HG03064 (cell line): ENCODE measurements at regions not wholly inside any gene's neighbourhood (a gene's known extent, or its start where the extent isn't known, plus 50 kb on each side); places are given as distances from the start of the nearest gene placed in this dataset.
"Not testable (repeated sequence)": the region's sequence is repeated elsewhere in the genome, so short reads cannot be mapped to it uniquely, and the experiment has no call there.

Experiments
- ATAC-seq: cut with Tn5 transposase; IDR thresholded peaks from one replicate; pipeline ENCODE4 v1.9.1; 2021; ENCODE audit warnings: low read depth; ENCODE audit not compliant: unreplicated experiment

DNA sequence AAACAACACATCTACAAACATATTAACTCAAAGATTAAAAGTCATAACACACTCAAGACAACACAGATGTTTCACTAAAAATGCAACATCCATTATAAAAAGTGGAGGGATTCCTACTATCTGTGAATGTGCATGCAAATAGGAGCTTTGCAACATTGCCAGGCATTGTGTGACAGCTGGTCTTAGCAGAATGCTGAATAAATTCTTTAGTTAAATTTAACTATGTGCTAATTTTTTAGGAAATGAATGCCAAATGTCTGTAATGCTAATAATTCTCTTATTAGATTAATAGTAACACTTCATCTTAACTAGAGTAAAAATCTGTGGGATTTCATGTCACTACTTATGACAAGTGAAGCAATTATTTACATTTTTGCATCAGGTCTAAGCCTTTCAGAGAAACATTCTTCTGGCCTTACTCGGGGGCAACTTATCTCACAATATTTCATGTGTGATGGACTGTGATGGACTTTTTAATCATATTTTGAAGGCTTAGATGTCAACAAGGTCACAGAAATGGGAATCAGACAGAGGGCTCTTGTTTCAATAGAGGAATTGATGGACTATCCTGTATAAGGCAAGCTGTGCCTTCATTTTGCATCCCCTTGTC, 524.6 kb upstream of the KCND2 start:
- no peak for ATAC-seq

DNA sequence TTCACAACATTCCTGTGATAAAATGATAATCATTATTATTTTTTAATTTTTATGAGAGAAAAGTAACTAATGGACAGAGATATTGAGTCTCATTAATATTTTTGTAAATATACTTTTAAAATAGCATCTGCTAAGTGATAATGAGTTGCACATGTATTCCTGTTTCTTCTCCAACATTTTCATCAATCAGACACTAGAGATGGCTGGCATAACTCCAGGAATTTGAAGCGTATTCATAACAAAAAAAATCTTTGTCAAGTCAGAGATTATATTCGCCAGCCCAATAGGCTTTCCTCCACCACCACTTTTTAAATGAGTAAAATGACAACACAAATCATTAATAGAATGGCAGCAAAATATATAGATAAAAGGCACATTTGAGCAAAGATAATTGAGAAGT, 524.0 kb upstream of the KCND2 start:
- ATAC-seq = no peak

DNA sequence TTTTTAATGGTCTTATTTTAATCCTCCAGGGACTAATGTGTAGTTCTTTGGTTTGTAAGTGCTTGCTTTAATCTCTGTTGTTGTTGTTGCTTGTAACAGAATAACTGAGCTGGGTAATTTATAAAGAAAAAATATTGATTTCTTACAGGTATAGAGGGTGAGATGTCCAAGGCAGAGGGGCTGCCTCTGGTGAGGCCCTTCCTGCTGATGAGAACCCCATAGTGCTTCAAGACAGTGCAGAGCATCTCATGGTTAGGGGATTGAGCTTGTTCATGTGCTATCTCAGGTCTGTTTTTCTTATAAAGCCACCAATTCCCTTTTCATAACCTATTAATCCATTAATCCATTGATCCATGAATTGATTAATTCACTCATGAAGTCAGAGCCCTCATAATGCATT, 516.3 kb upstream of the KCND2 start:
- no peak for ATAC-seq

DNA sequence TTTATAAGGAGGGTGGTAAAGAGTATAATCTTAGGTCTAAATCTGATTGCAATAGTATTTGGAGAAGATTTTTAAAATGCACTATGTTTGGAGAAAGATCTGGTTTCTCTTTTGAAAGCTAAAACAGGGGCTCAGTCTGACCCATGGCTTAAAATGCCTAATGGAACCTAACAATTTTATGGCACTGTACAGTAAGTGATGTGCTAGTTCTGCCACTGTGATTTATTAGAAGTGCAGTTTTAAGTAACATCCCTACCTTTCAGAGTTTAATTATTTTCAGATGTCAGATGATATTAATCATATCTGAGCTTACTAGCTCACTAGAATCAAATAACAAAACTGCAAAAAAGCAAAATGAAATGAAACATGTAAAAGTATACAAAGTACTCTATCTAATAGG, 514.7 kb upstream of the KCND2 start:
- no peak for ATAC-seq

DNA sequence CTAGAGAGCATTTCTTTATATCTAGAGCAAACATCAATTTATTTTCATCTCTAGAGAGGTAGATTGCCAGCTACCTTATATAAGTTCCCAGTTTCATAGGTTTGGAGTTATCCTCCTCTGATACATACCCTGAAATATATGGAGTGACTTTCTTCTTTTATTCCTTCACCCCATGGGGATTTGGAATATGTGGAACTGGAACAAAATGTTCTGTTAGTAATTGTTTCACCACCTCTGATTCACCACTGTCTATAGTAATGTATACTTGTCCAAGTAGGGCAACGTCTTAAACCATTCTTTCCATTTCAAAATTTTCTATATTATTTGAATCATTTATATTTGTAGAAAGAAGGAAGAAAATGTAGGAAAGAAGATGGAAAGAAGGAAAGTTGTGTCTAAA, 511.2 kb upstream of the KCND2 start:
- no peak for ATAC-seq

DNA sequence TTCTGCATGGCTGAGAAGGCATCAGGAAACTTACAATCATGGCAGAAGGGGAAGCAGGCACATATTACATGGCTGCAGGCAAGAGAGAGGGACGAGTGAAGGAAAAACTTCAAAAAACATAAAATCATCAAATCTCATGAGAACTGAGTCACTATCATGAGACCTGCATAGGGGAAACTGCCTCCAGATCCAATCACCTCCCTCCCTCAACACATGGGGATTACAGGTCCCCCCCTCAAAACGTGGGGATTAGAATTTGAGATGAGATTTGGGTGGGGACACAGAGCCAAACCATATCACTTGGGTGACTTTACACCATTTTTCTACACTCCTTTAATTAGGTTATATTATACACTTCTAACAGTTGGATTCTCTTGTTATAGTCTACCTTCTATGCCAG, 490.7 kb upstream of the KCND2 start:
- ATAC-seq = no peak

DNA sequence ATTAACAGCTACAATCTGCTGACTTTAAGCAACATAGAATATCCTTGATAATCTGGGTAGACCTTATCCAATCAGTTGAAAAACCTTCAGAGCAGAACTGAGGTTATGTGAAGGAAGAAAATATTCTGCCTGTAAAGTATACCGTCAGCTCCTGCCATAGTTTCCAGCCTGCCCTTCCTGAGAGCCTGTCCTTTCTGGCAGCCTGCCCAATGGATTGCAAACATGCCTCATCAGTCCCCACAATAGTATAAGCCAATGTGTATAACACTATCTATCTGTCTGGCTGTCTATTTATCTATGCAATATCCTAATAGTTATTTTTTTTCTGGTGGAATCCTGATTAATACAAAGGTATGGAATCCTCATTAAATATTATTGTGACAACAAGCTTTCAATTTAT, 489.2 kb upstream of the KCND2 start:
- ATAC-seq = no peak

DNA sequence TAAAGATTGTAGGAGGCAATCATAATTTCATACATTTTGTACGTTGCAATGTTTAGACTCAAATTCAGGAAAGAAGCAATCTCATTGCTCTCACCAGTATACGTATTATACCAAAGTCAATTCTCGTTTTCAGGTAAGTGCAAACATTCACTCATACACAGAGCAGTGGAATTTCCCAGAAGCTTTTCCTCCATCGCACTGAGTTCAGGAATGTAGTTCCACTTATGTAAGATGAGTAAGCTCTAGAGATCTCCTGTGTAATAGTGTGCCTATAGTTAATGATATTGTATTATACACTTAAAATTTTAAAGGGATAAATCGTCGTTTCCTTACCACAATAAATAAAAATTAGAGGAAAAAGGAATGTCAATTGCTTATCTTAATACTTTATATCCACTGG, 470.8 kb upstream of the KCND2 start:
- no peak for ATAC-seq

DNA sequence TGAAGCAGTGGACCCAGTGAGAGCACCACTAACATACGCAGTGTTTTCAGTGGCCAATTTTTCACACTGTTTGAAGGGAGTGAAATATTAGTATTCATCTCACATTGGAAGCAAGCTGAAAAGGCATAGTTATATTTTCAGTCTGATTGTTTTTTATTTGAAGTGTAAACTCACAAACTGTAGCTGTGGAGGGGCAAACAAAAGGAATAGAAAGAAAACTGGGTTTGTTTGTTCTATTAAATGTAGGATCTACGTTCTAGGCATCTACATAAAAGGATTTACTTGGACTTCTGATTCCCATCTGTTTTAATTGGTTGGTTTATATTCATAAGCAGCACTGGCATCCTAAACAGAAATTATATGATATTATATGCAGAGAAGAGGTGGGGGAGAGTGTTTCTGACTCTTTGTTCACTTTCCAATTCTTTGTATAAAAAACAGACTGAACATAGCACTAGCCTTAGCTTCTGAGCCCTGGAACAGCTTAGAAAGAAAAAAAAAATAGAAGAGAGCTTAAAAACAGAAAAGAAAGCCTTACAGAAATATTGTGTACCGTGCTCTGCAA, 447.8 kb upstream of the KCND2 start:
- ATAC-seq = no peak

DNA sequence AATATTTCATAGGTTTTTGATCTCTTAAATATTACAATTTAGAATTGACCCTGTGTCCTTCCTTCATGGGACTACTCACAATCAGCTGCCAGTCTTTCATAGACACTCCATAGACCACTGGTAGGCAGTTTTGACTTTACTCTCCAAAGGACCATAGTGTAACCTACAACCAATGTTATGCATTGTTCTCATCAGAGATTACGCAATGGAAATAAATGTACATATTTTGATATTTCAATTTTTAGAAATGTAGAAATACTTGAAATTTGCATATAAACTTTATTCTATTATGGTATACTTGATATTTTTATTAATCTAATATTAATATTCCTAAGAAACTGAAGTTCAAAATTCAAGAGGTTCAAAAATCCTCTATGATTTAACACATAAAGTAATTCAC, 446.4 kb upstream of the KCND2 start:
- ATAC-seq = no peak

DNA sequence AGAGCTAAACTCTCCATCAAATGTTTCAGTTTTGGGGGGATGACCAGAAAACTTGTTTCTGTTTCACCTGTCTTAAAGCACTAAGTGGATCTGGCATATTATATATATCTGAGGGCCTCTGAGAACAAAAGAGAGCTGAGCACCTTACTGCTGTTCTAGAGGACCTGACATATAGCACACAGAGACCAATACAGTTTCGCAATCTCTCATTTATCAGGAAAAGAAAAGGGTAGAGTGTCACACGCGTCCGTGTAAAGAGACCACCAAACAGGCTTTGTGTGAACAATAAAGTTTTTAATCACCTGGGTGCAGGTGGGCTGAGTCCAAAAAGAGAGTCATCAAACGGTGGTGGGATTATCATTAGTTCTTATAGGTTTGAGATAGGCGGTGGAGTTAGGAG, 434.5 kb upstream of the KCND2 start:
- no peak for ATAC-seq

DNA sequence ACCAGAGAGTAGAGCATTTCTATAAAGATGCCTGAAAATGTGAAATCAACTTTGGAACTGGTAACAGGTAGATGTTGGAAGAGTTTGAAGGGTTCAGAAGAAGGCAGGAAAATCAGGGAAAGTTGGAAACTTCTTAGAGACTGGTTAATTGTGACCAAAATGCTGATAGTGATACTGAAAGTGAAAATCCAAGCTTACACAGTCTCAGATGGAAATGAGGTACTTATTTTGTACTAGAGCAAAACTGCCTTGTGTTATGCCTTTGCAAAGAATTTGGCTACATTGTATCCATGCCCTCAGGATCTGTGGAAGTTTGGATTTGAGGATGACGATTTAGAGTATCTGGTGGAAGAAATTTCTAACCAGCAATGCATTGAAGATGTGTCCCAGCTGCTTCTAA, 430.6 kb upstream of the KCND2 start:
- no peak for ATAC-seq

DNA sequence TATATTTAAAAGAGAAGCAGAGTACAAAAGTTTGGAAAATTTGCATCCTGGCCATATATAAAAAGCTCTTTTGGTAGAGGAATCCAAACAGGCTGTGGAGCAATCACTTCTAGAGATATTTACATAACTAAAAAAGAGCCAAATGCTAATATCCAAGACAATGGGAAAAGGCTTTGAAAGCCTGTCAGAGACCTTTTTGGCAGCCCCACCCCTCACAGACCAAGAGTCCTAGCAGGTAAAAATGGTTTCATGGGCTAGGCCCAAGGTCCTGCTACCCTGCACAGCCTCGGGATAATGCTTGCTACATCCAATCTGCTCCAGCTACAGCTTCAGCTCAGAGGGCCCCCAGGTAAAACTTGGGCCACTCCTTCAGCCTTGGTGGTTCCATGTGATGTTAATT, 430.2 kb upstream of the KCND2 start:
- ATAC-seq = no peak

DNA sequence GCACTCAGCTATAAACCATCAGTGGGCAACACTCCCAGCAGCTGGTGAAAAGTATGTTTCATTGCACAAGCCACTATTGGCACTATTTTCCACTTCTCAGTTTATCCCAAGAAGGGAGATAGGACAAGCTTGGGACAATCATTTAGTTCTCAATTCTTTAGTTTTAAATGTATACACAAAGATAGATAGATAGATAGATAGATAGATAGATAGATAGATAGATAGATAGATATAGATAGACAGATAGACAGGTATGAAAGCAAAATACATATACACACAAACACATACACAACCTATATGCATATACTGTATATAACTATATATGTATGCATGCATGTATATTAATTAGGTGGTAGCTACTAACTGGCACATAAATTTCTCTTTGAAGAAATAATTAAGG, 411.6 kb upstream of the KCND2 start:
- no peak for ATAC-seq

DNA sequence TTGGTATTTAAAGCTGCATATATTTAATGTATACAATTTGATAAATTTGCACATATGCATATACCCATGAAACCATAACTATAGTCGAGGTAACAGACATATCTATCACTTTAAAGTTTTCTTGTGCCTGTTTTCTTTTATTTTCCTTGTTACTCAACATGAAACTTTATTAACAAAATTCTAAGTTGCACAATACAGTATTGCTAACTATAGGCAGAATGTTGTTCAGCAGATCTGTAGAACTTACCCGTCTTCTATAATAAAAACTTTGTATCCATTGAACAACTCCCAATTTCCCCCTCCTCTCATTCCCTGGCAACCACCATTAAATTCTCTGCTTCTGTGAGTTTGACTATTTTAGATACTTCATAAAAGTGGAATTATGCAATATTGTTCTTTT, 404.6 kb upstream of the KCND2 start:
- no peak for ATAC-seq

DNA sequence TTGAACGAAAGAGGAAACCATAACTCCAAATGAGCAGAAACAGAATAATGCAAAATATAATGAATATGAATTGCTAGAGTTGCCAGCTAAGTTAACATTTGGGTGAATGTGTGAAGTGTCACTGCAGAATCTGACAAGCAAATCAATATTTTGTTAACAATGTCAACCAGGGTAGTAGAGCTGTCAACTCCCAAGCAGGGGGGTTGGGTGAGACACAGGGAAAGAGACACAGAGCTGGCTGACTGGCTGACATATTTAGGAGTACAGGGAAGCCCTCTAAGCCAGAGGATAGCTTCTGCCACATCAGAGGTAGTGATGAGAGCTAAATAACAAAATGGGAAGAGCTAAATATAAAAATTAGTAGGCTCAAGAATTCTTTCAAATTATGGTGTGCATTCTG, 393.1 kb upstream of the KCND2 start:
- no peak for ATAC-seq

DNA sequence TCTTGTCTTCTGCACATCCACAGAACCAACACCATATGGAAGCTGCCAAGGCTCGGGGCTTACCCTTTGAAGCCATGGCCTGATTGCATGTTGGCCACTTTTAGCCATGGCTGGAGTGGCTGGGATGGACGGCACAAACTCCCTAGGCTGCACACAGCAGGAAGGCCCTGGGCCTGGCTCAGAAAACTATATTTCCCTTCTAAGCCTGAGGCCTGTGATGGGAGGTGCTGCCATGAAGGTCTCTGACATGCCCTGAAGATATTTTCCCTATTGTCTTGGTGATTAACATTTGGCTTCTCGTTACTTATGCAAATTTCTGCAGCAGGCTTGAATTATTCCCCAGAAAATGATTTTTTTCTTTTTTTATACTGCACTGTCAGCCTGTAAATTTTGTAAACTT, 387.0 kb upstream of the KCND2 start:
- no peak for ATAC-seq

DNA sequence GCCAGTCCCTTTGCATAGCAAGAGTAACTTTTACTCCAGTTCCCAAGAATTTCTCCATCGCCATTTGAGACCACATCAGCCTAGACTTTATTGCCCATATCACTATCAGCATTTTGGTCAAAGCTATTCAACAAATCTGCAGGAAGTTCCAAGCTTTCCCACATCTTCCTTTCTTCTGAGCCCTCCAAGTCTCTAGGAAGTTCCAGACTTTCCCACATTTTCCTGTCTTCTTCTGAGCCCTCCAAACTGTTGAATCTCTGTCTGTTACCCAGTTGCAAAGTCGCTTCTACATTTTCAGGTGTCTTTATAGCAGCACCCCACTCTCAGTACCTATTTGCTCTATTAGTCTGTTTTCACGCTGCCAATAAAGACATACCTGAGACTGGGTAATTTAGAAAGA, 386.4 kb upstream of the KCND2 start:
- not testable (repeated sequence) for ATAC-seq

DNA sequence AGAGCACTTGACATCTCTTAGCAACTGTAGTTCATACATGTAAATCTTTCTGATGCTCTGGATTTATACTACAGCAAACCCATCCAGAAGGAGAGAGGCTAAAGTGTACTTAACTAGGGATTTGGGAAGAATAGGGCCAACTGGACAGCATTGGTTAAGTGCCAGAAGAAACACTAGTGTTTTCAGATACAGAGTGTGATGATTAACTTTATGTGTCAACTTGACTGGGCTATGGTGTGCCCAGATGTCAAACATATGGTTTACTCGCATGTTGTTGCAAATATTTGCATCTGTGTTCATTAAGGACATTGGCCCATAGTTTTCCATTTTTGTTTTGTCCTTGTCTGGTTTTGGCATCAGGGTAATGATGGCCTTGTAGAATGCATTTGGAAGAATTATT, 384.7 kb upstream of the KCND2 start:
- no peak for ATAC-seq

DNA sequence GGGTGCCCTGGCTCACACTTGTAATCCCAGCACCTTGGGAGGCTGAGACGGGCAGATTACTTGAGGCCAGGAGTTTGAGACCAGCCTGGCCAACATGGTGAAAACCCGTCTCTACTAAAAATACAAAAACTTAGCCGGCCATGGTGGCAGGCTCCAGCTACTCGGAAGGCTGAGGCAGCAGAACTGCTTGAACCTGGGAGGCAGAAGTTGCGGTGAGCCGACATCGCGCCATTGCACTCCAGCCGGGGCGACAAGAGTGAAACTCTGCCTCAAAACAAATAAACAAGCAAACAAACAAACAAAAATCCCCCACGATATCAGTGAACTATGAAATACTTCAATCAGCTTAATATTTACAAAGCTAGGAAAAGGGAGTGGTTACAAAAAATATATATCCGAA, 382.3 kb upstream of the KCND2 start:
- ATAC-seq = no peak

DNA sequence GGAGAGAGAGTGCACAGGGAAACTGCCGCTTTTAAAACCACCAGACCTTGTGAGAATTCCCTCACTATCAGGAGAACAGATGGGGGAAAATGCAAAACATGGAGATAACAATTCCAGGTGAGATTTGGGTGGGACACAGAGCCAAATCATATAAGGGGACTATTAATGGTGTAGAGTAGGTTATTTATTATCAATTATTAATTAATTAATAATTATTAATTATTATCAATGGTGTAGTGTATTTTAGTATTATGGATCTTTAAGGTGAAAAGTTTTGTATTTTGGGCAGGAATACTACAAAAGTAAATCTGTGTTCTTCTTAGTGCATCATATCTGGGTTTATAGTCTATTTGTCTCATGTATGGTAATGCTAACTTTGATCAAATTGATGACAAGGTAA, 377.7 kb upstream of the KCND2 start:
- no peak for ATAC-seq

DNA sequence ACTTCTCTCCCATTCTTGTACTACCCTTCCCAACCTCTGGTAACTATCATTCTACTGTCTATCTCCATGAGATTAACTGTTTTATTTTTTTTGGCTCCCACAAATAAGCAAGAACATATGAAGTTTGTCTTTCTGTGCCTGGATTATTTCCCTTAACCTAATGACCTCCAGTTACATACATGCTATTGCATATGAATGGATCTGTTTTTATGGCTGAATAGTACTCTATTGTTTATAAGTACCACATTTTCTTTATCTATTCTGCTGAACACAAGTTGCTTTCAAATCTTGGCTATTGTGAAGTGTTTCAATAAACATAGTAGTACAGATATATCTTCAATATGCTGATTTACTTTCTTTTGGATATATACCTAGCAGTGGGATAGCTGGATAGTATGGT, 376.6 kb upstream of the KCND2 start:
- no peak for ATAC-seq
